GM12878 (cell line): ENCODE measurements at regions not wholly inside any gene's neighbourhood (a gene's known extent, or its start where the extent isn't known, plus 50 kb on each side); places are given as distances from the start of the nearest gene placed in this dataset.

Source experiments
- ATAC-seq: fragments of 200-7000 bp; cut with Tn5 transposase; 3 replicates; pipeline ENCODE4 v1.9.1; 2020; ENCODE audit warnings: mild to moderate bottlenecking, moderate library complexity
- BruUV-seq: library from RNA; stranded (reverse); fragments of 400-500 nt; replicated peaks from 2 replicates; lab custom pipeline; 2021; lab: Mats Ljungman, UMichigan
- CTCF ChIA-PET: fragments of 300-600 bp; sonication (Branson Sonifier 250); formaldehyde crosslinking; extraction: SDS; loops from one replicate; lab custom pipeline; 2021; ENCODE audit warnings: inconsistent platforms; lab: Yijun Ruan, JAX
- POLR2A ChIA-PET: fragments of 350-600 bp; formaldehyde crosslinking; extraction: SDS; loops from one replicate; lab custom pipeline; 2021; ENCODE audit warnings: inconsistent platforms; lab: Charles Lee
- RAD21 ChIA-PET: fragments of 300-600 bp; sonication (Branson Sonifier 250); formaldehyde crosslinking; loops from one replicate; lab custom pipeline; 2023; ENCODE audit warnings: antibody characterized with exemption; ENCODE audit not compliant: unreplicated experiment; lab: Charles Lee
- SMC1A ChIA-PET: fragments of 300-600 bp; sonication (Branson Sonifier 250); formaldehyde crosslinking; loops from one replicate; lab custom pipeline; 2023; ENCODE audit not compliant: unreplicated experiment, uncharacterized antibody; lab: Charles Lee
- DNase-seq: peaks from one replicate; pipeline ENCODE4 v3.0.0-alpha.2; 2011; ENCODE audit warnings: low read depth, low spot score
- FAIRE-seq: peaks from 3 replicates; lab custom pipeline; 2011; peaks lifted over from hg19 to GRCh38; lab: Jason Lieb, UNC
- H2AFZ ChIP-seq: 2 replicates; pipeline ENCODE4 v1.6.0; 2011; ENCODE audit warnings: low read depth, low read length, control low read depth; ENCODE audit not compliant: control insufficient read depth
- H3K27ac ChIP-seq: 2 replicates; pipeline ENCODE4 v1.5.1; 2011; ENCODE audit warnings: control low read depth; ENCODE audit not compliant: control insufficient read depth, insufficient read depth
- H3K27me3 ChIP-seq, 2 experiments: replicated peaks in 1 of 2; 2 replicates each; pipeline versions ENCODE4 v1.6.0 to v1.6.1; 2011; ENCODE audit warnings: low read length in 1 of 2; ENCODE audit not compliant: control insufficient read depth in 2 of 2, insufficient read depth in 2 of 2
- H3K36me3 ChIP-seq, 2 experiments: 2 replicates each; pipeline ENCODE4 v1.5.1; 2011; ENCODE audit warnings: low read length in 1 of 2; ENCODE audit not compliant: control insufficient read depth in 2 of 2, insufficient read depth in 2 of 2
- H3K4me1 ChIP-seq: 2 replicates; pipeline ENCODE4 v1.6.1; 2011; ENCODE audit warnings: mild to moderate bottlenecking, low read length, moderate library complexity, mixed read lengths; ENCODE audit not compliant: control insufficient read depth, insufficient read depth
- H3K4me2 ChIP-seq: 2 replicates; pipeline ENCODE4 v1.6.0; 2011; ENCODE audit warnings: control low read depth; ENCODE audit not compliant: control insufficient read depth, insufficient read depth
- H3K4me3 ChIP-seq: fragments of 200-600 bp; sonication (generic); 2 replicates; pipeline ENCODE4 v1.5.1; 2016
- H3K79me2 ChIP-seq: 2 replicates; pipeline ENCODE4 v1.6.0; 2011; ENCODE audit warnings: low read length; ENCODE audit not compliant: control insufficient read depth, insufficient read depth
- H3K9ac ChIP-seq: 2 replicates; pipeline ENCODE4 v1.8.0; 2011; ENCODE audit warnings: low read length, control low read depth, mixed read lengths; ENCODE audit not compliant: control insufficient read depth, insufficient read depth
- H3K9me3 ChIP-seq: replicated peaks from 3 replicates; pipeline ENCODE4 v1.5.1; 2011; ENCODE audit warnings: mild to moderate bottlenecking, low read length; ENCODE audit not compliant: control insufficient read depth, insufficient read depth
- H4K20me1 ChIP-seq: 2 replicates; pipeline ENCODE4 v1.6.0; 2011; ENCODE audit not compliant: control insufficient read depth, insufficient read depth
- CHD2 ChIP-seq: IDR thresholded peaks from 2 replicates; pipeline ENCODE4 v1.6.1; 2011; ENCODE audit warnings: low read depth, low read length, improper control_type of control experiment, borderline replicate concordance
- EGR1 ChIP-seq, 2 experiments: IDR thresholded peaks; 1 replicate in 1 of 2; 2 replicates in 1 of 2; pipeline ENCODE4 v1.6.1; 2011 to 2012; ENCODE audit warnings: low read depth in 2 of 2, low read length in 2 of 2, borderline replicate concordance in 1 of 2, mild to moderate bottlenecking in 1 of 2, moderate library complexity in 1 of 2
- HDAC2 ChIP-seq: fragments of 200-600 bp; sonication (generic); IDR thresholded peaks from 2 replicates; pipeline ENCODE4 v1.6.1; 2017
- MEF2B ChIP-seq: fragments of 450-650 bp; IDR thresholded peaks from 2 replicates; pipeline ENCODE4 v1.6.1; 2018; ENCODE audit warnings: mild to moderate bottlenecking, moderate library complexity; ENCODE audit not compliant: partially characterized antibody, poor library complexity, severe bottlenecking
- NRF1 ChIP-seq: conservative IDR thresholded peaks from 2 replicates; pipeline ENCODE4 v1.6.1; 2011; ENCODE audit warnings: mild to moderate bottlenecking, low read depth, low read length, improper control_type of control experiment
- PML ChIP-seq: IDR thresholded peaks from 2 replicates; pipeline ENCODE4 v1.6.1; 2012; ENCODE audit warnings: low read length, inconsistent platforms
- SMAD5 ChIP-seq: IDR thresholded peaks from 2 replicates; pipeline ENCODE4 v1.6.1; 2016; ENCODE audit warnings: antibody characterized with exemption, low read depth
- SMC3 ChIP-seq: IDR thresholded peaks from 2 replicates; pipeline ENCODE4 v1.6.1; 2011; ENCODE audit warnings: low read length, improper control_type of control experiment, borderline replicate concordance
- SREBF2 ChIP-seq: IDR thresholded peaks from 2 replicates; pipeline ENCODE4 v1.6.1; 2012; ENCODE audit warnings: mild to moderate bottlenecking, low read length
- STAT1 ChIP-seq: fragments of 450-650 bp; conservative IDR thresholded peaks from 2 replicates; pipeline ENCODE4 v1.6.1; 2014; ENCODE audit warnings: antibody characterized with exemption, mild to moderate bottlenecking
- TAF1 ChIP-seq: IDR thresholded peaks from 2 replicates; pipeline ENCODE4 v1.6.1; 2011; ENCODE audit warnings: mild to moderate bottlenecking, low read depth, low read length, borderline replicate concordance
- TCF3 ChIP-seq: IDR thresholded peaks from 2 replicates; pipeline ENCODE4 v1.6.1; 2012; ENCODE audit warnings: low read depth, mild to moderate bottlenecking, low read length, borderline replicate concordance; ENCODE audit not compliant: insufficient read depth
- ZZZ3 ChIP-seq: IDR thresholded peaks from 2 replicates; pipeline ENCODE4 v1.6.1; 2011; ENCODE audit warnings: low read depth; ENCODE audit not compliant: control insufficient read depth, insufficient read length
- WGBS: methylation state at CpG from one replicate; pipeline ENCODE4 v1.1.6; 2016; ENCODE audit warnings: low lambda C conversion rate; ENCODE audit not compliant: insufficient replicate concordance, insufficient coverage; ENCODE audit errors: missing lambda C conversion rate; 5-methylcytosine and 5-hydroxymethylcytosine counted together
- in situ Hi-C: fragments of 300-500 bp; cut with MboI; formaldehyde crosslinking; loops from 9 replicates; pipeline ENCODE4 v1.14.3; 2018; ENCODE audit warnings: mixed read lengths
- intact Hi-C: fragments of 100-400 bp; cut with micrococcal nuclease; formaldehyde crosslinking; loops from one replicate; pipeline ENCODE4 v1.14.2; 2022; ENCODE audit not compliant: unreplicated experiment
- TF ChIP-seq, protein P1 (sequence below): IDR thresholded peaks from 2 replicates; pipeline ENCODE4 v1.6.1; 2012; ENCODE audit warnings: low read length, inconsistent platforms
- TF ChIP-seq, protein P2 (sequence below): fragments of 450-650 bp; IDR thresholded peaks from 2 replicates; pipeline ENCODE4 v1.6.1; 2017; ENCODE audit warnings: antibody characterized with exemption, mild to moderate bottlenecking, moderate library complexity

GRCh38 chr10:65313406-65313805 lies 1612.4 kb upstream of the LRRTM3 start (continued):
- TF ChIP-seq STAT1: no peak
- TF ChIP-seq EGR1 (IDR thresholded peaks at IDR 0.05; ENCODE audit: borderline replicate concordance in 1 of 2, low read depth in 2 of 2, low read length in 2 of 2): no peak
- no peak for TF ChIP-seq PML
- no peak for TF ChIP-seq HDAC2
- no peak for TF ChIP-seq NRF1

DNA sequence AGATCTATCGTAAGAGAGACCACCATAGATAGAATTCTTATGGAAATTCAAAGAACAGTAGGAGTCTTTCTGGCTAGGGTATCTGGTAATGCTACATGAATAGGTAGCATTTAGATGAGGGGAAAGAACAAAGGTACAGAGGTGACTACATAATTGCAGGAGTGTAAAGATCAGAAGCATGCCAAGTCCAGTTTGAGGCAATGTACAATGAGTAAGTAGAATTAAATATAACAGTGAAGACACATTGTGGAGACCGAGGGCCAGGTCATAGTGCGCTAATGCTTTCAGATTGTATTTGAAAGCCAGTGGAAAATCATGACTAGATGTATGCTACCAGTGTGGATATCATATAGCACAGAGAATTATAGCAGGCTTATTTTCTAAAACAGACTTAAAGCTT lies 1611.6 kb upstream of the LRRTM3 start:
- WGBS: 32% methylated on average over 3 of the region's 3 CpGs
- no TSS peak for BruUV-seq
- no peaks in the 10 kb centered on the region for H4K20me1 ChIP-seq
- H2AFZ ChIP-seq: no peak overlapping the region
- DNase-seq: no peak
- CTCF ChIA-PET: no interaction called here
- no peaks in the 10 kb centered on the region for H3K4me1 ChIP-seq
- FAIRE-seq: no peak
- ATAC-seq: no peak
- TF ChIP-seq, protein P1, sequence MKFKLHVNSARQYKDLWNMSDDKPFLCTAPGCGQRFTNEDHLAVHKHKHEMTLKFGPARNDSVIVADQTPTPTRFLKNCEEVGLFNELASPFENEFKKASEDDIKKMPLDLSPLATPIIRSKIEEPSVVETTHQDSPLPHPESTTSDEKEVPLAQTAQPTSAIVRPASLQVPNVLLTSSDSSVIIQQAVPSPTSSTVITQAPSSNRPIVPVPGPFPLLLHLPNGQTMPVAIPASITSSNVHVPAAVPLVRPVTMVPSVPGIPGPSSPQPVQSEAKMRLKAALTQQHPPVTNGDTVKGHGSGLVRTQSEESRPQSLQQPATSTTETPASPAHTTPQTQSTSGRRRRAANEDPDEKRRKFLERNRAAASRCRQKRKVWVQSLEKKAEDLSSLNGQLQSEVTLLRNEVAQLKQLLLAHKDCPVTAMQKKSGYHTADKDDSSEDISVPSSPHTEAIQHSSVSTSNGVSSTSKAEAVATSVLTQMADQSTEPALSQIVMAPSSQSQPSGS: no peak
- TF ChIP-seq SMAD5 (no peak), MEF2B (no peak), SMC3 (no peak), CHD2 (no peak), TCF3 (no peak), ZZZ3 (no peak), SREBF2 (no peak), TAF1 (no peak)
- TF ChIP-seq, protein P2, sequence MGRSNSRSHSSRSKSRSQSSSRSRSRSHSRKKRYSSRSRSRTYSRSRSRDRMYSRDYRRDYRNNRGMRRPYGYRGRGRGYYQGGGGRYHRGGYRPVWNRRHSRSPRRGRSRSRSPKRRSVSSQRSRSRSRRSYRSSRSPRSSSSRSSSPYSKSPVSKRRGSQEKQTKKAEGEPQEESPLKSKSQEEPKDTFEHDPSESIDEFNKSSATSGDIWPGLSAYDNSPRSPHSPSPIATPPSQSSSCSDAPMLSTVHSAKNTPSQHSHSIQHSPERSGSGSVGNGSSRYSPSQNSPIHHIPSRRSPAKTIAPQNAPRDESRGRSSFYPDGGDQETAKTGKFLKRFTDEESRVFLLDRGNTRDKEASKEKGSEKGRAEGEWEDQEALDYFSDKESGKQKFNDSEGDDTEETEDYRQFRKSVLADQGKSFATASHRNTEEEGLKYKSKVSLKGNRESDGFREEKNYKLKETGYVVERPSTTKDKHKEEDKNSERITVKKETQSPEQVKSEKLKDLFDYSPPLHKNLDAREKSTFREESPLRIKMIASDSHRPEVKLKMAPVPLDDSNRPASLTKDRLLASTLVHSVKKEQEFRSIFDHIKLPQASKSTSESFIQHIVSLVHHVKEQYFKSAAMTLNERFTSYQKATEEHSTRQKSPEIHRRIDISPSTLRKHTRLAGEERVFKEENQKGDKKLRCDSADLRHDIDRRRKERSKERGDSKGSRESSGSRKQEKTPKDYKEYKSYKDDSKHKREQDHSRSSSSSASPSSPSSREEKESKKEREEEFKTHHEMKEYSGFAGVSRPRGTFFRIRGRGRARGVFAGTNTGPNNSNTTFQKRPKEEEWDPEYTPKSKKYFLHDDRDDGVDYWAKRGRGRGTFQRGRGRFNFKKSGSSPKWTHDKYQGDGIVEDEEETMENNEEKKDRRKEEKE: no peak
- H3K36me3 ChIP-seq: no peaks in the 10 kb centered on the region
- H3K4me3 ChIP-seq: no peak overlapping the region
- no peaks in the 10 kb centered on the region for H3K27me3 ChIP-seq
- intact Hi-C loops: no loop called here
- POLR2A ChIA-PET: interaction anchor here (0.6 kb wide), 1 partner anchor 1005 kb away, joined by 4 read pairs; no protein-coding TSS in a partner anchor
- no peaks in the 10 kb centered on the region for H3K9me3 ChIP-seq
- H3K27ac ChIP-seq: no peak overlapping the region
- SMC1A ChIA-PET: no interaction called here
- RAD21 ChIA-PET: no interaction called here
- no peak overlapping the region for H3K4me2 ChIP-seq
- in situ Hi-C loops: no loop called here
- H3K9ac ChIP-seq: no peak overlapping the region
- no peaks in the 10 kb centered on the region for H3K79me2 ChIP-seq
